HL-60 (cell line): ENCODE measurements at regions not wholly inside any gene's neighbourhood (a gene's known extent, or its start where the extent isn't known, plus 50 kb on each side); places are given as distances from the start of the nearest gene placed in this dataset.

Experiments
- DNase-seq, 2 experiments: peaks; one replicate each; pipeline ENCODE4 v3.0.0-alpha.2; 2010 to 2020; ENCODE audit warnings: low read depth in 1 of 2, low spot score in 1 of 2
- H3K27ac ChIP-seq: fragments of 250-450 bp; sonication (Bioruptor Pico); replicated peaks from 2 replicates; pipeline ENCODE4 v1.5.1; 2020; ENCODE audit warnings: mild to moderate bottlenecking, moderate library complexity
- H3K27me3 ChIP-seq: fragments of 250-450 bp; sonication (Bioruptor Pico); 2 replicates; pipeline ENCODE4 v1.5.1; 2021; ENCODE audit warnings: mild to moderate bottlenecking, moderate library complexity; ENCODE audit not compliant: insufficient read depth, poor library complexity, severe bottlenecking
- H3K4me3 ChIP-seq: replicated peaks from 2 replicates; pipeline ENCODE4 v1.5.1; 2011; ENCODE audit warnings: mild to moderate bottlenecking, control low read depth, low read length; ENCODE audit not compliant: insufficient read depth
- GABPA ChIP-seq: IDR thresholded peaks from 2 replicates; pipeline ENCODE4 v1.6.1; 2012; ENCODE audit warnings: low read depth
- POLR2AphosphoS5 ChIP-seq: IDR thresholded peaks from 2 replicates; pipeline ENCODE4 v1.6.1; 2012; ENCODE audit warnings: low read depth
- SPI1 ChIP-seq: IDR thresholded peaks from 2 replicates; pipeline ENCODE4 v1.6.1; 2012; ENCODE audit warnings: low read depth, mild to moderate bottlenecking, borderline replicate concordance
- TF ChIP-seq, protein P1 (sequence below): IDR thresholded peaks from 2 replicates; pipeline ENCODE4 v1.6.1; 2012; ENCODE audit warnings: low read depth; ENCODE audit not compliant: insufficient replicate concordance
- TF ChIP-seq, protein P2 (sequence below): IDR thresholded peaks from one replicate; pipeline ENCODE4 v1.5.1; 2011; ENCODE audit warnings: low read length, control low read depth, inconsistent platforms; ENCODE audit not compliant: insufficient read depth

DNA sequence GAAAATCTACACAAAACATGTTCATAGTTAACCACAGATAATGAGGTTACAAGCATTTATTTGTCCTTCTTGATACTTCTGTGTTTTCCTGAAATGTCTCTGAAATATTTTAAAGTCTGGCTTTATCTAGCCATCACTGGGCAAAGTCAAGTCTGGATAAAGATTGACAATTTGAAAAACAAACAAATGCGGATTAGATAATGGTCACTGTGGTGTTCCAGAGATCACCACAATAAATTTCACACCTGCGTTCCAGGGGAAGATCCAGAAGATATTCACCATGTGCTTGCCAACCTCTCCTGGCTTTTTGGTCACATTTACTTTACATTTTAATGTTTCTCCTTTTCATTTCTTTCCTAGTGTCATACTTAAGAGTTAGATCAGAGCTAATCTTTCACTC is 109.7 kb upstream of the CCDC28A start:
- H3K27ac ChIP-seq: no peak overlapping the region
- TF ChIP-seq, protein P1, sequence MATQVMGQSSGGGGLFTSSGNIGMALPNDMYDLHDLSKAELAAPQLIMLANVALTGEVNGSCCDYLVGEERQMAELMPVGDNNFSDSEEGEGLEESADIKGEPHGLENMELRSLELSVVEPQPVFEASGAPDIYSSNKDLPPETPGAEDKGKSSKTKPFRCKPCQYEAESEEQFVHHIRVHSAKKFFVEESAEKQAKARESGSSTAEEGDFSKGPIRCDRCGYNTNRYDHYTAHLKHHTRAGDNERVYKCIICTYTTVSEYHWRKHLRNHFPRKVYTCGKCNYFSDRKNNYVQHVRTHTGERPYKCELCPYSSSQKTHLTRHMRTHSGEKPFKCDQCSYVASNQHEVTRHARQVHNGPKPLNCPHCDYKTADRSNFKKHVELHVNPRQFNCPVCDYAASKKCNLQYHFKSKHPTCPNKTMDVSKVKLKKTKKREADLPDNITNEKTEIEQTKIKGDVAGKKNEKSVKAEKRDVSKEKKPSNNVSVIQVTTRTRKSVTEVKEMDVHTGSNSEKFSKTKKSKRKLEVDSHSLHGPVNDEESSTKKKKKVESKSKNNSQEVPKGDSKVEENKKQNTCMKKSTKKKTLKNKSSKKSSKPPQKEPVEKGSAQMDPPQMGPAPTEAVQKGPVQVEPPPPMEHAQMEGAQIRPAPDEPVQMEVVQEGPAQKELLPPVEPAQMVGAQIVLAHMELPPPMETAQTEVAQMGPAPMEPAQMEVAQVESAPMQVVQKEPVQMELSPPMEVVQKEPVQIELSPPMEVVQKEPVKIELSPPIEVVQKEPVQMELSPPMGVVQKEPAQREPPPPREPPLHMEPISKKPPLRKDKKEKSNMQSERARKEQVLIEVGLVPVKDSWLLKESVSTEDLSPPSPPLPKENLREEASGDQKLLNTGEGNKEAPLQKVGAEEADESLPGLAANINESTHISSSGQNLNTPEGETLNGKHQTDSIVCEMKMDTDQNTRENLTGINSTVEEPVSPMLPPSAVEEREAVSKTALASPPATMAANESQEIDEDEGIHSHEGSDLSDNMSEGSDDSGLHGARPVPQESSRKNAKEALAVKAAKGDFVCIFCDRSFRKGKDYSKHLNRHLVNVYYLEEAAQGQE: no peak
- TF ChIP-seq GABPA (no peak), POLR2AphosphoS5 (no peak), SPI1 (no peak)
- TF ChIP-seq, protein P2, sequence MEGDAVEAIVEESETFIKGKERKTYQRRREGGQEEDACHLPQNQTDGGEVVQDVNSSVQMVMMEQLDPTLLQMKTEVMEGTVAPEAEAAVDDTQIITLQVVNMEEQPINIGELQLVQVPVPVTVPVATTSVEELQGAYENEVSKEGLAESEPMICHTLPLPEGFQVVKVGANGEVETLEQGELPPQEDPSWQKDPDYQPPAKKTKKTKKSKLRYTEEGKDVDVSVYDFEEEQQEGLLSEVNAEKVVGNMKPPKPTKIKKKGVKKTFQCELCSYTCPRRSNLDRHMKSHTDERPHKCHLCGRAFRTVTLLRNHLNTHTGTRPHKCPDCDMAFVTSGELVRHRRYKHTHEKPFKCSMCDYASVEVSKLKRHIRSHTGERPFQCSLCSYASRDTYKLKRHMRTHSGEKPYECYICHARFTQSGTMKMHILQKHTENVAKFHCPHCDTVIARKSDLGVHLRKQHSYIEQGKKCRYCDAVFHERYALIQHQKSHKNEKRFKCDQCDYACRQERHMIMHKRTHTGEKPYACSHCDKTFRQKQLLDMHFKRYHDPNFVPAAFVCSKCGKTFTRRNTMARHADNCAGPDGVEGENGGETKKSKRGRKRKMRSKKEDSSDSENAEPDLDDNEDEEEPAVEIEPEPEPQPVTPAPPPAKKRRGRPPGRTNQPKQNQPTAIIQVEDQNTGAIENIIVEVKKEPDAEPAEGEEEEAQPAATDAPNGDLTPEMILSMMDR: no peak

DNA sequence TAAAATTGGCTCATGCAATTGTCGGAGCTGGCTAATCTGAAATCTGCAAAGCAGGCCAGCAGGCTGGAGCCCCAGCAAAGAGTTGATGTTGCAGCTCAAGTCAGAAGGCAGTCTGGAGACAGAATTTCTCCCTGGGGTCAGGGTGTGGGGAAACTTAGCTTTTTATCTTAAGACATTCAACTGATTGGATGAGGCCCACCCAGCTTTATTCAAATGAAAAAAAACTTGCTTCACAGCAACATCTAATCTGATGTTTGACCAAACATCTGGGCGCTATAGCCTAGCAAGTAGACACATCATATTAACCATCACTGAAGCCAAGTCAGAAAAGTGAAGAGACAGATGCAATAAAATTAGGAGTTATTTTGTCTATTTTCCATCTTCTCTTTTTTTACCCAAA is 108.8 kb upstream of the CCDC28A start:
- TF ChIP-seq, protein P2: no peak
- TF ChIP-seq, protein P1: no peak
- no peak for TF ChIP-seq GABPA
- TF ChIP-seq POLR2AphosphoS5: no peak
- no peak for TF ChIP-seq SPI1
- no peak overlapping the region for H3K4me3 ChIP-seq

More for the DNA sequence above, 109.7 kb upstream of the CCDC28A start:
- DNase-seq: no peak
- no peak overlapping the region for H3K4me3 ChIP-seq
- no peaks in the 10 kb centered on the region for H3K27me3 ChIP-seq

DNA sequence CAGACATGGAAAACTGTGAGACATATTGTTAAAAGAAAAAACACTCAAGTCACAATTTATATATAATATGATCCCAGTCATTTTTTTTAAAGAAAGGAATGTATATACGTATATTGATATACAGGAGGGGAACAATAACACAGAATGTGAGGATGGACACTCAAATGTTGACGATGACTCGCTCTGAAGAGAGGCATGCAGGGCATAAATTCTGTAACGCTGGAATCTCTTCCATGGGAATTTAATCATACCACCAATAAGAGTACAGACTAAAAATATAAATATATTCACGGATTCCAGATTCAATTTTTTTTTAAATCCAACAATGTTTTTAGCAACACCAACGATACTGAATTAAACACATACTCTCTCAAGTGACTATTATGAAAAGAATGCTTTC is 106.9 kb upstream of the CCDC28A start:
- no peak for DNase-seq
- no peak overlapping the region for H3K27ac ChIP-seq
- no peak overlapping the region for H3K4me3 ChIP-seq
- no peaks in the 10 kb centered on the region for H3K27me3 ChIP-seq
- TF ChIP-seq SPI1 (no peak), POLR2AphosphoS5 (no peak), GABPA (no peak)
- TF ChIP-seq, protein P1: no peak
- TF ChIP-seq, protein P2: no peak

More for the DNA sequence above, 108.8 kb upstream of the CCDC28A start:
- Histone ChIP-seq H3K27ac (no peak overlapping the region), H3K27me3 (no peaks in the 10 kb centered on the region)
- no peak for DNase-seq
